ENCODE measurements at regions not wholly inside any gene's neighbourhood (a gene's known extent, or its start where the extent isn't known, plus 50 kb on each side); places are given as distances from the start of the nearest gene placed in this dataset.

GRCh38 chr10:1855911-1856310, 118.6 kb upstream of the ADARB2 start:
- no peaks in the 10 kb centered on the region for H3K4me1 Mint-ChIP-seq (ENCODE audit: low read depth)
- POLR2A ChIA-PET: no interaction called here

GRCh38 chr10:1854271-1854670, 116.9 kb upstream of the ADARB2 start:
- ATAC-seq (ENCODE audit: poor library complexity) (no peak), DNase-seq (no peak)
- no peaks in the 10 kb centered on the region for H3K4me1 ChIP-seq (ENCODE audit: insufficient read depth, low read length)
- peaks cover 0 to 11% of the 10 kb centered on the region in 2 experiments for H3K9me3 ChIP-seq (ENCODE audit: control insufficient read depth in 1 of 2, insufficient read depth in 1 of 2, low read length in 2 of 2)
- Mint-ChIP-seq H3K4me1 (ENCODE audit: low read depth) (no peaks in the 10 kb centered on the region), H3K9me3 (no peaks in the 10 kb centered on the region), H3K4me3 (no peak overlapping the region), H3K27ac (no peak overlapping the region), H3K36me3 (ENCODE audit: low read depth) (no peaks in the 10 kb centered on the region), H3K27me3 (peaks cover 6% of the 10 kb centered on the region)
- ChIA-PET POLR2A (no interaction called here), CTCF (no interaction called here)
- no peak for TF ChIP-seq CTCF (IDR thresholded peaks at IDR 0.05)
- intact Hi-C loops (cut with DNase I, micrococcal nuclease): no loop called here
- H3K27ac ChIP-seq (ENCODE audit: low read depth in 1 of 2, low read length in 2 of 2): no peak overlapping the region
- no peaks in the 10 kb centered on the region for H3K36me3 ChIP-seq (ENCODE audit: insufficient read depth, low read length)
- peaks cover 0 to 2% of the 10 kb centered on the region in 2 experiments for H3K27me3 ChIP-seq (ENCODE audit: control insufficient read depth in 1 of 2, insufficient read depth in 2 of 2, low read length in 2 of 2)
- no peak overlapping the region for H3K4me3 ChIP-seq (ENCODE audit: low read length)

More at GRCh38 chr10:1855911-1856310, 118.6 kb upstream of the ADARB2 start:
- no peaks in the 10 kb centered on the region for H3K36me3 ChIP-seq (ENCODE audit: insufficient read depth, low read length)
- H3K27me3 ChIP-seq (ENCODE audit: control insufficient read depth in 1 of 2, insufficient read depth in 2 of 2, low read length in 2 of 2): peaks cover 0 to 2% of the 10 kb centered on the region in 2 experiments
- Mint-ChIP-seq H3K27ac (no peak overlapping the region), H3K27me3 (peaks cover 6% of the 10 kb centered on the region), H3K36me3 (ENCODE audit: low read depth) (no peaks in the 10 kb centered on the region), H3K9me3 (no peaks in the 10 kb centered on the region), H3K4me3 (no peak overlapping the region)
- H3K4me1 ChIP-seq (ENCODE audit: insufficient read depth, low read length): no peaks in the 10 kb centered on the region
- H3K27ac ChIP-seq (ENCODE audit: low read depth in 1 of 2, low read length in 2 of 2): no peak overlapping the region
- intact Hi-C loops (cut with DNase I, micrococcal nuclease): no loop called here
- CTCF ChIA-PET: no interaction called here
- no peak overlapping the region for H3K4me3 ChIP-seq (ENCODE audit: low read length)
- H3K9me3 ChIP-seq (ENCODE audit: control insufficient read depth in 1 of 2, insufficient read depth in 1 of 2, low read length in 2 of 2): peaks cover 0 to 11% of the 10 kb centered on the region in 2 experiments
- no peak for TF ChIP-seq CTCF (IDR thresholded peaks at IDR 0.05)
- DNase-seq (no peak), ATAC-seq (ENCODE audit: poor library complexity) (no peak)

GRCh38 chr10:1853801-1854200, 116.5 kb upstream of the ADARB2 start:
- peaks cover 0 to 11% of the 10 kb centered on the region in 2 experiments for H3K9me3 ChIP-seq (ENCODE audit: control insufficient read depth in 1 of 2, insufficient read depth in 1 of 2, low read length in 2 of 2)
- no peak overlapping the region for H3K4me3 ChIP-seq (ENCODE audit: low read length)
- H3K4me1 ChIP-seq (ENCODE audit: insufficient read depth, low read length): no peaks in the 10 kb centered on the region
- ChIA-PET CTCF (no interaction called here), POLR2A (no interaction called here)
- no peak for TF ChIP-seq CTCF (IDR thresholded peaks at IDR 0.05)
- DNase-seq (no peak), ATAC-seq (ENCODE audit: poor library complexity) (no peak)
- H3K27me3 ChIP-seq (ENCODE audit: control insufficient read depth in 1 of 2, insufficient read depth in 2 of 2, low read length in 2 of 2): peaks cover 0 to 4% of the 10 kb centered on the region in 2 experiments
- Mint-ChIP-seq H3K27ac (no peak overlapping the region), H3K9me3 (no peaks in the 10 kb centered on the region), H3K27me3 (peaks cover 6% of the 10 kb centered on the region), H3K4me1 (ENCODE audit: low read depth) (no peaks in the 10 kb centered on the region), H3K4me3 (no peak overlapping the region), H3K36me3 (ENCODE audit: low read depth) (no peaks in the 10 kb centered on the region)
- no peaks in the 10 kb centered on the region for H3K36me3 ChIP-seq (ENCODE audit: insufficient read depth, low read length)
- intact Hi-C loops (cut with DNase I, micrococcal nuclease): no loop called here
- H3K27ac ChIP-seq (ENCODE audit: low read depth in 1 of 2, low read length in 2 of 2): no peak overlapping the region
